Left colon (tissue), 2 donors: ENCODE measurements at regions not wholly inside any gene's neighbourhood (a gene's known extent, or its start where the extent isn't known, plus 50 kb on each side); places are given as distances from the start of the nearest gene placed in this dataset.
"Not testable (repeated sequence)": the region's sequence is repeated elsewhere in the genome, so short reads cannot be mapped to it uniquely, and the experiment has no call there.

Experiments
- ATAC-seq: fragments of 200-7000 bp; cut with Tn5 transposase; one replicate; pipeline ENCODE4 v1.9.1; 2020; ENCODE audit warnings: mild to moderate bottlenecking, moderate library complexity
- DNase-seq, 2 donors: peaks; one replicate each; pipeline ENCODE4 v3.0.0-alpha.2; 2020
- intact Hi-C, 2 donors: fragments of 100-400 bp; cut with DNase I in 1 of 2; cut with micrococcal nuclease in 1 of 2; formaldehyde crosslinking; loops; one replicate each; pipeline versions ENCODE4 v1.11.2 to v1.14.0; 2022; cut with DNase I, micrococcal nuclease
- donor health status: DM: no; HTN: no; CAD: no.
- donor health status: DM: yes; HTN: yes; CAD: no.

- DNase-seq, result no peak
- intact Hi-C loops, result no loop called here
- no peak for ATAC-seq
Observed at GRCh38 chr5:109986726-109987125, 297.0 kb downstream of the MAN2A1 start.

- DNase-seq (no peak), ATAC-seq (no peak)
- intact Hi-C loops, result no loop called here
Observed at GRCh38 chr5:109987355-109987754, 297.6 kb downstream of the MAN2A1 start.

- no peak for ATAC-seq
- intact Hi-C loops, result no loop called here
Observed at GRCh38 chr5:109987970-109988369, 298.2 kb downstream of the MAN2A1 start.

GRCh38 chr5:109989161-109989560 is 299.4 kb downstream of the MAN2A1 start:
- DNase-seq (no peak), ATAC-seq (no peak)
- intact Hi-C loops, result no loop called here

More at GRCh38 chr5:109987970-109988369, 298.2 kb downstream of the MAN2A1 start:
- no peak for DNase-seq

GRCh38 chr5:109989994-109990722 is 300.4 kb downstream of the MAN2A1 start:
- DNase-seq (no peak), ATAC-seq (peak; percentile 87)
- intact Hi-C loops, result no loop called here

- DNase-seq, result no peak
- intact Hi-C loops, result no loop called here
- peak; percentile 48 for ATAC-seq
Observed at GRCh38 chr5:109990723-109991359, 301.1 kb downstream of the MAN2A1 start.

GRCh38 chr5:109992264-109992915 is 302.7 kb downstream of the MAN2A1 start:
- no peak for DNase-seq
- ATAC-seq, result no peak
- intact Hi-C loops, result no loop called here

- DNase-seq, result no peak
- intact Hi-C loops, result no loop called here
- ATAC-seq, result no peak
Observed at GRCh38 chr5:109994135-109994534, 304.4 kb downstream of the MAN2A1 start.

- DNase-seq (no peak), ATAC-seq (no peak)
- intact Hi-C loops, result no loop called here
Observed at GRCh38 chr5:109996246-109996645, 306.5 kb downstream of the MAN2A1 start.

- DNase-seq, result no peak
- intact Hi-C loops, result no loop called here
- ATAC-seq, result no peak
Observed at GRCh38 chr5:109997161-109997560, 307.4 kb downstream of the MAN2A1 start.

GRCh38 chr5:109998208-109998607 is 308.5 kb downstream of the MAN2A1 start:
- ATAC-seq (no peak), DNase-seq (no peak)
- intact Hi-C loops, result no loop called here

- intact Hi-C loops, result no loop called here
- ATAC-seq (no peak), DNase-seq (no peak)
Observed at GRCh38 chr5:109998726-109999125, 309.0 kb downstream of the MAN2A1 start.

- no peak for ATAC-seq
- intact Hi-C loops, result no loop called here
- DNase-seq, result no peak
Observed at GRCh38 chr5:110001648-110002047, 311.9 kb downstream of the MAN2A1 start.

- DNase-seq (no peak), ATAC-seq (no peak)
Observed at GRCh38 chr5:110002652-110003051, 312.9 kb downstream of the MAN2A1 start.

GRCh38 chr5:110005907-110006562 is 316.3 kb downstream of the MAN2A1 start:
- DNase-seq, intact Hi-C loops, ATAC-seq: not testable (repeated sequence)

More at GRCh38 chr5:110002652-110003051, 312.9 kb downstream of the MAN2A1 start:
- intact Hi-C loops, result no loop called here

- intact Hi-C loops, result no loop called here
Observed at GRCh38 chr5:110007101-110007500, 317.4 kb downstream of the MAN2A1 start.

GRCh38 chr5:110008131-110008530 is 318.4 kb downstream of the MAN2A1 start:
- ATAC-seq (no peak), DNase-seq (no peak)
- intact Hi-C loops, result no loop called here

More at GRCh38 chr5:110007101-110007500, 317.4 kb downstream of the MAN2A1 start:
- no peak for ATAC-seq
- no peak for DNase-seq

GRCh38 chr5:110012145-110012544 is 322.4 kb downstream of the MAN2A1 start:
- intact Hi-C loops, result no loop called here
- DNase-seq, result no peak
- no peak for ATAC-seq

- no peak for ATAC-seq
- DNase-seq, result no peak
- intact Hi-C loops, result no loop called here
Observed at GRCh38 chr5:110013017-110013416, 323.3 kb downstream of the MAN2A1 start.

- no peak for ATAC-seq
- intact Hi-C loops, result no loop called here
- DNase-seq, result no peak
Observed at GRCh38 chr5:110017854-110018253, 328.1 kb downstream of the MAN2A1 start.
